HG02840 (cell line): ENCODE measurements at regions not wholly inside any gene's neighbourhood (a gene's known extent, or its start where the extent isn't known, plus 50 kb on each side); places are given as distances from the start of the nearest gene placed in this dataset.

Source experiments
- ATAC-seq: cut with Tn5 transposase; IDR thresholded peaks from one replicate; pipeline ENCODE4 v1.9.1; 2021; ENCODE audit warnings: mild to moderate bottlenecking, moderate library complexity, moderate number of reproducible peaks; ENCODE audit not compliant: unreplicated experiment, low FRiP score

- no peak for ATAC-seq
Measured at GRCh38 chr7:39883812-39884390, 66.2 kb upstream of the CDK13 start.

GRCh38 chr7:39888171-39888853 lies 61.7 kb upstream of the CDK13 start:
- no peak for ATAC-seq

- no peak for ATAC-seq
Measured at GRCh38 chr7:39890411-39890810, 59.6 kb upstream of the CDK13 start.

GRCh38 chr7:39891894-39892293 lies 58.2 kb upstream of the CDK13 start:
- ATAC-seq = no peak

- no peak for ATAC-seq
Measured at GRCh38 chr7:39892361-39892760, 57.7 kb upstream of the CDK13 start.

GRCh38 chr7:39894904-39895303 lies 55.2 kb upstream of the CDK13 start:
- ATAC-seq = no peak

- no peak for ATAC-seq
Measured at GRCh38 chr7:39896840-39897239, 53.2 kb upstream of the CDK13 start.

- ATAC-seq = no peak
Measured at GRCh38 chr7:39898867-39899266, 51.2 kb upstream of the CDK13 start.
